BJ (cell line): ENCODE measurements at regions not wholly inside any gene's neighbourhood (a gene's known extent, or its start where the extent isn't known, plus 50 kb on each side); places are given as distances from the start of the nearest gene placed in this dataset.

Source experiments
- CTCF ChIA-PET: fragments of 350-600 bp; formaldehyde crosslinking; extraction: SDS; loops from one replicate; lab custom pipeline; 2021; ENCODE audit warnings: antibody characterized with exemption, inconsistent platforms; lab: Yijun Ruan, JAX
- POLR2A ChIA-PET: fragments of 300-600 bp; sonication (Branson Sonifier 250); formaldehyde crosslinking; extraction: SDS; loops from one replicate; lab custom pipeline; 2021; ENCODE audit warnings: antibody characterized with exemption; lab: Charles Lee
- DNase-seq: peaks from one replicate; pipeline ENCODE4 v3.0.0-alpha.2; 2011; ENCODE audit warnings: low read depth
- H3K27me3 ChIP-seq: 2 replicates; pipeline ENCODE4 v1.6.0; 2011; ENCODE audit warnings: low read length; ENCODE audit not compliant: control insufficient read depth, insufficient read depth
- H3K36me3 ChIP-seq: 2 replicates; pipeline ENCODE4 v1.5.1; 2011; ENCODE audit warnings: low read length; ENCODE audit not compliant: control insufficient read depth, insufficient read depth
- H3K4me3 ChIP-seq: 2 replicates; pipeline ENCODE4 v1.5.1; 2011; ENCODE audit warnings: low read depth, mild to moderate bottlenecking, control low read depth, low read length
- TF ChIP-seq, protein P1 (sequence below): IDR thresholded peaks from 2 replicates; pipeline ENCODE4 v1.5.1; 2011; ENCODE audit warnings: low read depth, mild to moderate bottlenecking, control low read depth, inconsistent platforms, low read length, moderate library complexity; ENCODE audit not compliant: insufficient read depth

DNA sequence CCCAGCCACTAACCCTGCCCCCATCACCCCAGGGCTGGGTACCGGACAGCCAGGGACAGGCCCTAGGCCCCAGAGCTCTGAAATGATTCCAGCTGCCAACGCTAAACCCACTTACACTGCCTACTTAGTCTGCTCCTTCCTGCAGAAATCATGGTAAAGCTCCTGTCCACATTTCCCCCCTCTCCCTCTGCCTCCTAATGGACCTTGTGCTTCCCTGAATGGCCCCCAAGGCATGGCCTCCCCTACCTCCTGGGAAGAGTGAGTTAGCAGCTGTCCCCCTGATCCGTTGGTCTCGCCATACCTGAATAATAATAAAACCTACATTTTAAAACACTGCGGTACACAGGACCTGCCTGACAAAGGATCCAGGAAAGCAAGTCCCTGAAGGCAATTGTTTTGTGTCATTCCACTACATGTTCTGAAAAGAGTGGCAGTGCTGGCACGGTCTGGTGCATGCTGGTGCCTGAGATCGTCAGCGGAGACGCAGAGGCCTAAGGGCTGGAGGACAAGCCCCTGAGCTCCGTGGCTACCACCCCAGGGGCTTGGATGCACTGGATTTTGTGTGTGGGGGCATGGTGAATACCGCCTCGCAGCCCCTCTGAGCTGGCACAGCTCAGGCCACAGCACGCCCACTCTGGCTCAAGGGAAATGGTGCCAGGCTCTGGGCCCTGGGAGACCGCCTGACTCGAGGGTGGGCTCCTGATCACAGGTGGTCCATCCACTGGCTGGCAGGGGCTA is 186.3 kb downstream of the CTTN start:
- no peak for DNase-seq
- ChIA-PET POLR2A (no interaction called here), CTCF (no interaction called here)
- no peaks in the 10 kb centered on the region for H3K27me3 ChIP-seq
- no peak overlapping the region for H3K4me3 ChIP-seq
- H3K36me3 ChIP-seq = no peaks in the 10 kb centered on the region
- TF ChIP-seq, protein P1, sequence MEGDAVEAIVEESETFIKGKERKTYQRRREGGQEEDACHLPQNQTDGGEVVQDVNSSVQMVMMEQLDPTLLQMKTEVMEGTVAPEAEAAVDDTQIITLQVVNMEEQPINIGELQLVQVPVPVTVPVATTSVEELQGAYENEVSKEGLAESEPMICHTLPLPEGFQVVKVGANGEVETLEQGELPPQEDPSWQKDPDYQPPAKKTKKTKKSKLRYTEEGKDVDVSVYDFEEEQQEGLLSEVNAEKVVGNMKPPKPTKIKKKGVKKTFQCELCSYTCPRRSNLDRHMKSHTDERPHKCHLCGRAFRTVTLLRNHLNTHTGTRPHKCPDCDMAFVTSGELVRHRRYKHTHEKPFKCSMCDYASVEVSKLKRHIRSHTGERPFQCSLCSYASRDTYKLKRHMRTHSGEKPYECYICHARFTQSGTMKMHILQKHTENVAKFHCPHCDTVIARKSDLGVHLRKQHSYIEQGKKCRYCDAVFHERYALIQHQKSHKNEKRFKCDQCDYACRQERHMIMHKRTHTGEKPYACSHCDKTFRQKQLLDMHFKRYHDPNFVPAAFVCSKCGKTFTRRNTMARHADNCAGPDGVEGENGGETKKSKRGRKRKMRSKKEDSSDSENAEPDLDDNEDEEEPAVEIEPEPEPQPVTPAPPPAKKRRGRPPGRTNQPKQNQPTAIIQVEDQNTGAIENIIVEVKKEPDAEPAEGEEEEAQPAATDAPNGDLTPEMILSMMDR = no peak

DNA sequence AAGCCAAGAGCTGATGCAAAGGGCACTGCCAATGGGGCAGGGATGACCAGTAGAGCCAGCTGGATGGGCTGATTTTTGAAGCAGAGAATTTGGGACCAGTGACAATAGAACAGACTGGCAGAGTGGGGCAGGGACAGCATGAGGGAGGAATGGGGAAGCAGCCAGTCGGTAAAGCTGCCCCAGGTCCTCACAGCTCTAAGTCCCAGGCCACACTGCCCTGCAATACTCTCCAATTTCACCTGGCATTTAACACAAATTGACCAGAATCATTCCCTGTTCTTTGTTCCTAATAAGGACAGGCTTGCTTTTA is 186.9 kb downstream of the CTTN start:
- TF ChIP-seq, protein P1 = no peak
- ChIA-PET CTCF (no interaction called here), POLR2A (no interaction called here)
- H3K36me3 ChIP-seq = no peaks in the 10 kb centered on the region
- H3K4me3 ChIP-seq = no peak overlapping the region
- no peak for DNase-seq
- no peaks in the 10 kb centered on the region for H3K27me3 ChIP-seq

DNA sequence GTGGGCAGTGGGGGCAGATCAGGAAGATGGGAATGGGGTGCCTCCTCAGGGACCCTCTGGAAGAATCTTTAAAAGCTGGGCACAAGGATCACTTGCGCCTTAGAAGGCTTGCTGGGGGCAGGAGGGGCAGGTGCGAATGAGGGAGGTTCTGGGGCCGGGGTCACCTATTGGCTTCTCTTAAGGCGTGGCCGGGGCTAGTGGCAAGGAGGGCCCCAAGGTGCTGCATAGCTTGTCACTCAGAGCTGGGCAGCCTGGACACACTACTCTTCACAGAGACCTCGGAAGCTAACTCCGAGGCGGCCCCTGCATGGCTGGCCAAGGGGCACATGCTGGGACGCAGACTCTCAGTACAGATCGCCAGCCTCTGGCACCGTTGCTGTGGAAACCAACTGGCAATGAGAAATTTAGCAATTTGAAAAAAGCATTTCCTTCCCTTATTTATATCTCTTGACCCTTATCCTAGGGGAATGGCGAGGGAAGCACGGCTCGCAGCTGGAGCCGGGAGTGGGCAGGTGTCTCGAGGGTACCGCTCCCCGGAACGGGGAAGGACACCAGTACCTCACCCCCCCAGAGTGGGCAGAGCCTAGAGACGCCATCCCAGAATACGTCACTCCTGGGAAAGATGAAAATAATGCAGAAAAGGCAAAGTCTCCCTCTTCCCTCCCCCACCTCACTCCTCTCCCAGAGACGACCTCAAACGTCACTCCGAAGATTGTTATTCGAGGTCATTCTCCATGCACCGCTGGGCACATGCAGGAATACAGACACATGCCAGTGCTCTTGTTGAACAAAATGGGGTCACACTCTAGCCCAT is 188.1 kb downstream of the CTTN start:
- DNase-seq = no peak
- Histone ChIP-seq H3K4me3 (no peak overlapping the region), H3K36me3 (no peaks in the 10 kb centered on the region), H3K27me3 (no peaks in the 10 kb centered on the region)
- ChIA-PET CTCF (no interaction called here), POLR2A (no interaction called here)
- TF ChIP-seq, protein P1 = no peak

DNA sequence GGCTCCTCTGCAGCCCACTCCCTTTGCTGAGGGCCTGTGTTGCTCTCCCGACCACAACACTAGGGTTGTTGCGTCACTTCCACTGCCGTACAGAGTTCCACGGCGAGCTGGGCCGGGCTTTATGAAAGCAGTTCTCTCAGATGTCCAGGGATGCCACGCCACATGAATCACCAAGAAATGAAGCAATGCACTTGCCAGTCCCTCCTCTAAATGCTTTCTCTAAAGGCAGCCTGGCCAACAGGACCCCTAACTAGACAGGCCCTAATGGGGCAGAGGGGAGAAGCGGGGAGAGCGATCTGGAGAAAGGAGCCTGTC is 188.7 kb downstream of the CTTN start:
- CTCF ChIA-PET = no interaction called here
- Histone ChIP-seq H3K4me3 (no peak overlapping the region), H3K27me3 (no peaks in the 10 kb centered on the region), H3K36me3 (no peaks in the 10 kb centered on the region)
- no peak for DNase-seq
- POLR2A ChIA-PET = no interaction called here
- TF ChIP-seq, protein P1 = no peak

DNA sequence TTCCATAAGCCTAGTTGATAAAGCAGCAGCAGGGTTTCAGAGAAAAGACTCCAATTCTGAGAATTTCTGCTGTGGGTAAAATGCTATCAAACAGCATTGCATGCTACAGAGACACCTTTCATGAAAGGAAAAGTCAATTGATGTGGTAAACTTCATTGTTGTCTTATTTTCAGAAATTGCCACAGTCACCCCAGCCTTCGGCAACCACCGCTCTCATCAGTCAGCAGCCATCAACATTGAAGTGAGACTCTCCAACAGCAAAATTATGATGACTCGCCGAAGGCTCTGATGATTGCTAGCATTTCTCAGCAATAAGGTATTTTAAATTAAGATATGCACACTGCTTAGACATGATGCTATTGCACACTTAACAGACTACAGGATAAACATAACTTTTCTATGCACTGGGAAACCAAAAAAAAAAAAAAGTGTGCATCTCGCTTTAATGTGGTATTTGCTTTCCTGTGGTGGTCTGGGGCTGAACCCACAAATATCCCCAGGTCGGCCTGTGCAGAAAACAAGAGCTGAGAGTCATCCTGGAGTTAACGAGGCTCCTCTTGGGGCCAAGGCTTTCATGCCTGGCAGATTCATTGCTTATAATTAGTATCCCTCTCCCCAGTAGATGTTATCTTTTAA is 192.1 kb downstream of the CTTN start:
- ChIA-PET CTCF (no interaction called here), POLR2A (no interaction called here)
- DNase-seq = no peak
- Histone ChIP-seq H3K36me3 (no peaks in the 10 kb centered on the region), H3K27me3 (no peaks in the 10 kb centered on the region), H3K4me3 (no peak overlapping the region)
- TF ChIP-seq, protein P1 = no peak
